ENCODE measurements at regions not wholly inside any gene's neighbourhood (a gene's known extent, or its start where the extent isn't known, plus 50 kb on each side); places are given as distances from the start of the nearest gene placed in this dataset.

DNA sequence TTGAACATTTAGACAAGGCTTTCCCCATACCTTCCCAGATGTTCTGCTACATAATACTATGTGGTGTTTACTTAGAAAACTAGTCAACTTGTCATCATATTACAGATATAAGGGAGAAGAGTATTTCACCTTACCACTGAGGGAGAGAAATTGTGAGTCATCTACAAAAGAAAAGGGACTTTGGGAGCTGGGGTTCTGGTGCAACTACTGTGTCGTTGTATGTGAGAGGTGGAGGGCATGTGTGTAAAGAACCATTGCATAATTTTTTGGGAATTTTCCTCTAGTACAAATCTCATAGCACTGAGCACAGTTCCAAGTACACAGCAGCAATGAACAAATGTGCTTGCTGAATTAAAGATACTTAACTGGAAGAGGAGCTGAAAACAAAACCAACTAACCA is 665.6 kb downstream of the DHX35 start:
- TF ChIP-seq, protein P1, sequence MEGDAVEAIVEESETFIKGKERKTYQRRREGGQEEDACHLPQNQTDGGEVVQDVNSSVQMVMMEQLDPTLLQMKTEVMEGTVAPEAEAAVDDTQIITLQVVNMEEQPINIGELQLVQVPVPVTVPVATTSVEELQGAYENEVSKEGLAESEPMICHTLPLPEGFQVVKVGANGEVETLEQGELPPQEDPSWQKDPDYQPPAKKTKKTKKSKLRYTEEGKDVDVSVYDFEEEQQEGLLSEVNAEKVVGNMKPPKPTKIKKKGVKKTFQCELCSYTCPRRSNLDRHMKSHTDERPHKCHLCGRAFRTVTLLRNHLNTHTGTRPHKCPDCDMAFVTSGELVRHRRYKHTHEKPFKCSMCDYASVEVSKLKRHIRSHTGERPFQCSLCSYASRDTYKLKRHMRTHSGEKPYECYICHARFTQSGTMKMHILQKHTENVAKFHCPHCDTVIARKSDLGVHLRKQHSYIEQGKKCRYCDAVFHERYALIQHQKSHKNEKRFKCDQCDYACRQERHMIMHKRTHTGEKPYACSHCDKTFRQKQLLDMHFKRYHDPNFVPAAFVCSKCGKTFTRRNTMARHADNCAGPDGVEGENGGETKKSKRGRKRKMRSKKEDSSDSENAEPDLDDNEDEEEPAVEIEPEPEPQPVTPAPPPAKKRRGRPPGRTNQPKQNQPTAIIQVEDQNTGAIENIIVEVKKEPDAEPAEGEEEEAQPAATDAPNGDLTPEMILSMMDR (IDR thresholded peaks at IDR 0.05) = no peak
- no peak for TF ChIP-seq POLR2A (IDR thresholded peaks at IDR 0.05)
